LNCAP (cell line): ENCODE measurements at regions not wholly inside any gene's neighbourhood (a gene's known extent, or its start where the extent isn't known, plus 50 kb on each side); places are given as distances from the start of the nearest gene placed in this dataset.

Experiments used
- CTCF ChIP-seq: fragments of 450-650 bp; IDR thresholded peaks from 2 replicates; pipeline ENCODE4 v1.5.1; 2017; ENCODE audit warnings: mild to moderate bottlenecking

- no peak for TF ChIP-seq CTCF
Measured at GRCh38 chr5:171534043-171534895, 114.8 kb downstream of the FGF18 start.

DNA sequence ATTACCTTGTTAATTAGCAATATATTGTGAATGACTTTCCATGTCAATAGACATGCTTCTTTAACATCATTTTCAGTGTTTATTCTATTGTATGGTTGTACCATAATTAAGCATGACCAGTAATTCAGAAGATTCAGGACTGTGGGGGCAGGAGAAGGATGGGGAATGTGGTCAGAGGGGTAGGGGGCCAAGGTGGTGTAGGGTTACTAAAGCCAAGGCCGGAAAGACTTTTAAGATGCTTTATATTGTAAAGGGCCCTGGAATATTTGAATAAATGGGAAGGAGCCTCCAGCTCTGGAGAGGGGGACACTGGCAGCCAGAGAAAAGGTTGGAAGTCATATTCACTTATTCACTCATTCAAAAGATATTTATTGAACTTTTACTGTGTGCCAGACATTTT, 115.7 kb downstream of the FGF18 start:
- no peak for TF ChIP-seq CTCF

- no peak for TF ChIP-seq CTCF
Measured at GRCh38 chr5:171537070-171537849, 117.8 kb downstream of the FGF18 start.

DNA sequence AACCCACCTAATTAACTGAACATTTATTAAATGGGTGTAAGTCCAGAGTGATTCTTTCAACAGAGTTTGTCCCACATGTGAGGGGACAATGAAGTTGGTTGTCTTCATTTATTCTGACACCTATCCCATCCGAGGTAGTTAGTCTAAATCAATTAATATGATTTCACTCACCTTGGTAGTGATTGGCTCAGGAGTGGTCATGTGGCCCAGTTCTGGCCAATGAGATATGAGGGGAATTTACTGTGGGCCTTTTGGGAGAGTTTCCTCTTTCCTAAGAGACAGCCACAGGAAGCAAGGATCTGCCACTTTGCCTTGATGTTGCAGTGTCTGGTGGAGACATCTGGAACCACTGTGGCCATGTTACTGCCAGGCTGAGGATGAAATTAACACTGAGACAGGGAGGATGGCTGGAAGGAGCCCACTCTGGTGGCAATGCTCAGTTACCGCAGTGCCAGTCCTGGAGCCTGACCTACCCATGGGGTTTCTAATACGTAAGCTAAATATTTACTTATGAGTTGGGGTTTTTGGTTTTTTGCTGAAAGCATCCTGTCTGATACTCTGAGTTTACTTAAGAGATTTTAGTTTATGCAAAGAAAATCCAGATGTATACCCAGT, 118.6 kb downstream of the FGF18 start:
- TF ChIP-seq CTCF = no peak

GRCh38 chr5:171538681-171539080, 119.2 kb downstream of the FGF18 start:
- no peak for TF ChIP-seq CTCF

GRCh38 chr5:171540865-171541264, 121.4 kb downstream of the FGF18 start:
- TF ChIP-seq CTCF = no peak

- no peak for TF ChIP-seq CTCF
Measured at GRCh38 chr5:171541341-171541776, 121.9 kb downstream of the FGF18 start.
